Esophagus squamous epithelium (tissue), 4 donors: ENCODE measurements at regions not wholly inside any gene's neighbourhood (a gene's known extent, or its start where the extent isn't known, plus 50 kb on each side); places are given as distances from the start of the nearest gene placed in this dataset.

ENCODE experiments used
- CTCF ChIP-seq, 6 experiments: fragments of 450-650 bp in 4 of 6; fragments of 200-600 bp in 2 of 6; sonication (generic) in 2 of 6; IDR thresholded peaks; one replicate each; pipeline ENCODE4 v1.5.1; 2016 to 2019; ENCODE audit warnings: antibody characterized with exemption in 6 of 6, mild to moderate bottlenecking in 4 of 6, moderate library complexity in 4 of 6
- POLR2A ChIP-seq, 4 donors: fragments of 450-650 bp; IDR thresholded peaks; one replicate each; pipeline ENCODE4 v1.6.1; 2017; ENCODE audit warnings: antibody characterized with exemption in 4 of 4, mild to moderate bottlenecking in 4 of 4, moderate library complexity in 3 of 4

DNA sequence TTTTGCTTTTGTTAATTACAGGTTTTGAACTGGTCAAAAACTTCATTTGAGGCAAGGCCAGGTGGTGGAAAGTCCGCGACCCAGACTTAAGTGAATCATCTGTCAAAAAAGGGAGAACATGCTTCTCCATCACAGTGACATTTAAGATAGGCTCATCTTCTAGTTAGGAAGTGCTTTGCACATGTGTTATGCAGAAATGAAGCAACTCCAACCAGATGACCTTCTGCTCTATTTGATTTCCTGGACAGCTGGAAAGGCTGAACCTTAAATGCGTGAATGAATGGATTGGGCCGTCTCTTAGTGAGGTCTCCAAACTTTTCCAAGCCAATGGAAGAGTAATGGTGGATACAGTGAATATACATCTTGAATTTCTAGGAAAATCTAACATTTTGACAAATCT, 101.6 kb upstream of the FAM13C start:
- TF ChIP-seq CTCF (IDR thresholded peaks at IDR 0.05) (no peak), POLR2A (IDR thresholded peaks at IDR 0.05) (no peak)
